ENCODE measurements at regions not wholly inside any gene's neighbourhood (a gene's known extent, or its start where the extent isn't known, plus 50 kb on each side); places are given as distances from the start of the nearest gene placed in this dataset.

DNA sequence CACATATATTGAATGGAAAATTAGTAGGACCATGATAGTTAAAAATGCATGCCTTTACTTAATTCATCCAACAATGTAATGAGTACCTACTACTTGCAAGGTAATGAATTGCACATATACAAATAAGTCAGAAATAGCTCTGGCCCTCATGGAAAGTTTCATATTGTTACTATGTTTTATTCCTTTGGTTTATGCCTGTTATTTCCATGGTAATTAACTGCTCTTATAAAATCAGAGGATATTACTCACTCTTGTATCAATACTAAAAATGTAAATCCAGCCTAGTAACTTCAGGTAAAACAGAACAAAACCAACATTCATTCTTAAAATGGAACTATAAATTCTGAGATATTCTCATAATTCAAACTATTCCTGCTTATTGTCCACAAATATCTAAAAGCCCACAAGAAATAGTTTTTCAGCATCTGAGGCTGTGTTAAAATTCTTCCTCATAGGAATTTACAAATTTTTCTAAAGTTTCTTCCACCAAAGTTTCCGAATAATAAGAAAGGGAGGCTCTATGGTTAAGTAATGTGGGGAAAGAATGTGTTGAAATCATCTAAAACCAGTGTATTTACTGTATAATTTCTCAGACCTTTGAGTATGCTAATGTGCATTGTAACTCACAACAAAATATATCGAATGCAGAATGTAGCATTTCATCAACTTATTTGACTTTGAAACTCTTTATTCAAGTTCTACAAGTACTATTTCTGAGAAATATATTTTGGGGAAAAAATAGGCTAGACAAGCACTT, 444.2 kb downstream of the PDGFC start:
- Mint-ChIP-seq H3K27ac (no peak overlapping the region), H3K4me1 (peaks cover 17% of the 10 kb centered on the region), H3K4me3 (no peak overlapping the region), H3K27me3 (ENCODE audit: insufficient read depth) (no peaks in the 10 kb centered on the region), H3K36me3 (ENCODE audit: low read depth) (no peaks in the 10 kb centered on the region), H3K9me3 (no peaks in the 10 kb centered on the region)
- H3K4me3 ChIP-seq (ENCODE audit: low read length): no peak overlapping the region
- DNase-seq: no peak
- H3K9me3 ChIP-seq (ENCODE audit: control insufficient read depth, low read length): no peaks in the 10 kb centered on the region
- 94% methylated on average over 2 of the region's 2 CpGs; no CpG with 5 or more reads in 1 of the 2 experiments for WGBS, 2 experiments (ENCODE audit: insufficient coverage in 1 of 2, insufficient read length in 1 of 2)
- peaks cover 11% of the 10 kb centered on the region for H3K4me1 ChIP-seq (ENCODE audit: control insufficient read depth, insufficient read depth, low read length)
- no peaks in the 10 kb centered on the region for H3K27me3 ChIP-seq (ENCODE audit: control insufficient read depth, insufficient read depth, low read length, poor library complexity, severe bottlenecking)
- H3K27ac ChIP-seq (ENCODE audit: low read depth, low read length): no peak overlapping the region
- H3K9ac ChIP-seq (ENCODE audit: extremely low read depth, low read length, poor library complexity, severe bottlenecking): no peak overlapping the region
- H3K36me3 ChIP-seq (ENCODE audit: control insufficient read depth, insufficient read depth, low read length): no peaks in the 10 kb centered on the region
- TF ChIP-seq, protein P1, sequence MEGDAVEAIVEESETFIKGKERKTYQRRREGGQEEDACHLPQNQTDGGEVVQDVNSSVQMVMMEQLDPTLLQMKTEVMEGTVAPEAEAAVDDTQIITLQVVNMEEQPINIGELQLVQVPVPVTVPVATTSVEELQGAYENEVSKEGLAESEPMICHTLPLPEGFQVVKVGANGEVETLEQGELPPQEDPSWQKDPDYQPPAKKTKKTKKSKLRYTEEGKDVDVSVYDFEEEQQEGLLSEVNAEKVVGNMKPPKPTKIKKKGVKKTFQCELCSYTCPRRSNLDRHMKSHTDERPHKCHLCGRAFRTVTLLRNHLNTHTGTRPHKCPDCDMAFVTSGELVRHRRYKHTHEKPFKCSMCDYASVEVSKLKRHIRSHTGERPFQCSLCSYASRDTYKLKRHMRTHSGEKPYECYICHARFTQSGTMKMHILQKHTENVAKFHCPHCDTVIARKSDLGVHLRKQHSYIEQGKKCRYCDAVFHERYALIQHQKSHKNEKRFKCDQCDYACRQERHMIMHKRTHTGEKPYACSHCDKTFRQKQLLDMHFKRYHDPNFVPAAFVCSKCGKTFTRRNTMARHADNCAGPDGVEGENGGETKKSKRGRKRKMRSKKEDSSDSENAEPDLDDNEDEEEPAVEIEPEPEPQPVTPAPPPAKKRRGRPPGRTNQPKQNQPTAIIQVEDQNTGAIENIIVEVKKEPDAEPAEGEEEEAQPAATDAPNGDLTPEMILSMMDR (conservative IDR thresholded peaks at IDR 0.05): no peak

DNA sequence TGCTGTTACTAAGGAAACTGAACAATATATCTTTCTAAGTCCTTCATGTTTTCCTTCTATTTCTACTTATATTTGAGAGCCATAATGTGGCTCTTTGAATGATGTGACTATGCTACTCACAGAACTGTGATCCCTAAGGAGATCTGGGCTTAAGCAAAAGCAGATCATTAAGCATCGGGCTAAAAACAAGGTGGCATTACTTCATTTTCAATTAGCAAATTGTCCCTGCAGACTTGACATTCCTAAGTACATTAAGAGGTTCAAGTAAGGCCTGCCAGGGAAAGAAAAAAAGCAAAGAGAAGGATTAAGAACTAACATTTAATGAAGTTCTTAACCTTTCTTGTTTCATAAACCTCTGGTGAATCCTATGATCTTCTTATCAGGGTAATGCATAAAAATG, 447.6 kb downstream of the PDGFC start:
- WGBS, 2 experiments (ENCODE audit: insufficient coverage in 1 of 2, insufficient read length in 1 of 2): 83 to 100% methylated on average over 1 of the region's 1 CpG
- no peaks in the 10 kb centered on the region for H3K9me3 ChIP-seq (ENCODE audit: control insufficient read depth, low read length)
- no peaks in the 10 kb centered on the region for H3K4me1 Mint-ChIP-seq
- no peaks in the 10 kb centered on the region for H3K27me3 ChIP-seq (ENCODE audit: control insufficient read depth, insufficient read depth, low read length, poor library complexity, severe bottlenecking)
- H3K36me3 ChIP-seq (ENCODE audit: control insufficient read depth, insufficient read depth, low read length): no peaks in the 10 kb centered on the region
- H3K9ac ChIP-seq (ENCODE audit: extremely low read depth, low read length, poor library complexity, severe bottlenecking): no peak overlapping the region
- TF ChIP-seq, protein P1 (conservative IDR thresholded peaks at IDR 0.05): no peak
- no peaks in the 10 kb centered on the region for H3K4me1 ChIP-seq (ENCODE audit: control insufficient read depth, insufficient read depth, low read length)
- H3K9me3 Mint-ChIP-seq: no peaks in the 10 kb centered on the region
- H3K36me3 Mint-ChIP-seq (ENCODE audit: low read depth): no peaks in the 10 kb centered on the region
- H3K27me3 Mint-ChIP-seq (ENCODE audit: insufficient read depth): no peaks in the 10 kb centered on the region
- H3K27ac Mint-ChIP-seq: no peak overlapping the region
- no peak overlapping the region for H3K4me3 ChIP-seq (ENCODE audit: low read length)
- H3K4me3 Mint-ChIP-seq: no peak overlapping the region
- DNase-seq: no peak
- no peak overlapping the region for H3K27ac ChIP-seq (ENCODE audit: low read depth, low read length)

DNA sequence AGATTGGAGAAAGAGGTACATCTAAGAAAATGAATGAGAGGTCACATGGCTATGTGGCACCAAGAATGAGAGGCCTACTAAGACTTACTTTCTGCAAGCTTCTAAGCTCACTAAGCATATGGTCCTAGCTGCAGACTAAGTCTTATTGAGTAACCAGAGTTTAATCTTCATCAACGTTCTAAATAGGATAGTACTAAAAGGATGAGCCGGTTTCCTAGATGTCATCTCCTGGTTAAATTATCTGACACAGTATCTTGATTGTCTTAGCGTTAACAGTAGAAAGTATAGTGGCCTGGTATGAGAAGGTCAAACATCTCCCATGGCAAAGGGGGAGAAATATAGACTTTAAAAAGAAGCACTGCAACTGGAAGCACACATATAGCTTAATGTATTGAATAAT, 448.1 kb downstream of the PDGFC start:
- no peak for DNase-seq
- no peaks in the 10 kb centered on the region for H3K9me3 ChIP-seq (ENCODE audit: control insufficient read depth, low read length)
- Mint-ChIP-seq H3K27ac (no peak overlapping the region), H3K4me3 (no peak overlapping the region), H3K36me3 (ENCODE audit: low read depth) (no peaks in the 10 kb centered on the region), H3K27me3 (ENCODE audit: insufficient read depth) (no peaks in the 10 kb centered on the region), H3K9me3 (no peaks in the 10 kb centered on the region), H3K4me1 (no peaks in the 10 kb centered on the region)
- no peaks in the 10 kb centered on the region for H3K4me1 ChIP-seq (ENCODE audit: control insufficient read depth, insufficient read depth, low read length)
- H3K4me3 ChIP-seq (ENCODE audit: low read length): no peak overlapping the region
- no peak overlapping the region for H3K9ac ChIP-seq (ENCODE audit: extremely low read depth, low read length, poor library complexity, severe bottlenecking)
- no peaks in the 10 kb centered on the region for H3K36me3 ChIP-seq (ENCODE audit: control insufficient read depth, insufficient read depth, low read length)
- TF ChIP-seq, protein P1 (conservative IDR thresholded peaks at IDR 0.05): no peak
- H3K27me3 ChIP-seq (ENCODE audit: control insufficient read depth, insufficient read depth, low read length, poor library complexity, severe bottlenecking): no peaks in the 10 kb centered on the region
- H3K27ac ChIP-seq (ENCODE audit: low read depth, low read length): no peak overlapping the region
- 92 to 97% methylated on average over 3 of the region's 3 CpGs for WGBS, 2 experiments (ENCODE audit: insufficient coverage in 1 of 2, insufficient read length in 1 of 2)
